Putamen (tissue), 1 donor: ENCODE measurements at regions not wholly inside any gene's neighbourhood (a gene's known extent, or its start where the extent isn't known, plus 50 kb on each side); places are given as distances from the start of the nearest gene placed in this dataset.
"Not testable (repeated sequence)": the region's sequence is repeated elsewhere in the genome, so short reads cannot be mapped to it uniquely, and the experiment has no call there.

Experiments
- DNase-seq: peaks from one replicate; pipeline ENCODE4 v3.0.0-alpha.2; 2016; ENCODE audit warnings: low spot score

- DNase-seq: no peak
These were observed 72.6 kb downstream of the ISX start for GRCh38 chr22:35138521-35138920.

GRCh38 chr22:35140879-35141745, 75.2 kb downstream of the ISX start:
- DNase-seq: no peak

GRCh38 chr22:35148381-35148780, 82.4 kb downstream of the ISX start:
- no peak for DNase-seq

GRCh38 chr22:35148866-35149548, 83.0 kb downstream of the ISX start:
- no peak for DNase-seq

GRCh38 chr22:35150183-35151107, 84.5 kb downstream of the ISX start:
- DNase-seq: no peak

GRCh38 chr22:35152316-35152715, 86.4 kb downstream of the ISX start:
- DNase-seq: no peak

- DNase-seq: no peak
These were observed 89.0 kb downstream of the ISX start for GRCh38 chr22:35154937-35155387.

GRCh38 chr22:35155403-35156025, 89.6 kb downstream of the ISX start:
- no peak for DNase-seq

GRCh38 chr22:35156945-35157344, 91.0 kb downstream of the ISX start:
- no peak for DNase-seq

- DNase-seq: no peak
These were observed 92.4 kb downstream of the ISX start for GRCh38 chr22:35158336-35158735.

GRCh38 chr22:35159343-35159742, 93.4 kb downstream of the ISX start:
- DNase-seq: no peak

- no peak for DNase-seq
These were observed 94.3 kb downstream of the ISX start for GRCh38 chr22:35160268-35160667.

GRCh38 chr22:35165896-35166295, 91.4 kb upstream of the HMGXB4 start:
- not testable (repeated sequence) for DNase-seq

GRCh38 chr22:35170716-35171697, 86.3 kb upstream of the HMGXB4 start:
- DNase-seq: no peak

- no peak for DNase-seq
These were observed 84.9 kb upstream of the HMGXB4 start for GRCh38 chr22:35172442-35172841.

- no peak for DNase-seq
These were observed 83.6 kb upstream of the HMGXB4 start for GRCh38 chr22:35173655-35174054.

- no peak for DNase-seq
These were observed 82.8 kb upstream of the HMGXB4 start for GRCh38 chr22:35174401-35175038.

- no peak for DNase-seq
These were observed 81.9 kb upstream of the HMGXB4 start for GRCh38 chr22:35175392-35175791.

GRCh38 chr22:35177811-35178210, 79.5 kb upstream of the HMGXB4 start:
- no peak for DNase-seq

- DNase-seq: no peak
These were observed 78.8 kb upstream of the HMGXB4 start for GRCh38 chr22:35178446-35178845.
